ENCODE measurements at regions not wholly inside any gene's neighbourhood (a gene's known extent, or its start where the extent isn't known, plus 50 kb on each side); places are given as distances from the start of the nearest gene placed in this dataset.

GRCh38 chr5:167104351-167104750, 1187.1 kb upstream of the WWC1 start (continued):
- TF ChIP-seq WRNIP1 (IDR thresholded peaks at IDR 0.05; ENCODE audit: borderline replicate concordance, low read depth, low read length): no peak
- TF ChIP-seq CBX3 (IDR thresholded peaks at IDR 0.05; ENCODE audit: borderline replicate concordance, low read depth): no peak

- POLR2A ChIA-PET: no interaction called here
- no peaks in the 10 kb centered on the region for H3K79me2 ChIP-seq (ENCODE audit: control insufficient read depth, insufficient read depth, low read length)
- H2AFZ ChIP-seq (ENCODE audit: control insufficient read depth, low read depth, low read length): no peak overlapping the region
- SMC1A ChIA-PET (ENCODE audit: uncharacterized antibody, unreplicated experiment): no interaction called here
- no peaks in the 10 kb centered on the region for H3K27me3 ChIP-seq (replicated peaks in 1 of 2; ENCODE audit: control insufficient read depth in 2 of 2, insufficient read depth in 2 of 2, low read length in 1 of 2)
- H3K4me3 ChIP-seq: no peak overlapping the region
- intact Hi-C loops (cut with micrococcal nuclease; ENCODE audit: unreplicated experiment): no loop called here
- H3K9me3 ChIP-seq (replicated peaks; ENCODE audit: control insufficient read depth, insufficient read depth, low read length): no peaks in the 10 kb centered on the region
- H3K27ac ChIP-seq (ENCODE audit: control insufficient read depth, insufficient read depth): no peak overlapping the region
- FAIRE-seq (no peak), DNase-seq (ENCODE audit: low read depth, low spot score) (no peak), ATAC-seq (no peak)
- no peaks in the 10 kb centered on the region for H4K20me1 ChIP-seq (ENCODE audit: control insufficient read depth, insufficient read depth)
- H3K36me3 ChIP-seq (ENCODE audit: control insufficient read depth in 2 of 2, insufficient read depth in 2 of 2, low read length in 1 of 2): no peaks in the 10 kb centered on the region
- CTCF ChIA-PET: no interaction called here
- H3K4me1 ChIP-seq (ENCODE audit: control insufficient read depth, insufficient read depth, low read length): no peaks in the 10 kb centered on the region
- H3K9ac ChIP-seq (ENCODE audit: control insufficient read depth, insufficient read depth, low read length): no peak overlapping the region
- in situ Hi-C loops (cut with MboI): no loop called here
- WGBS (ENCODE audit: insufficient coverage, insufficient replicate concordance, low lambda C conversion rate, missing lambda C conversion rate): 30% methylated on average over 2 of the region's 2 CpGs
- RAD21 ChIA-PET (ENCODE audit: unreplicated experiment): no interaction called here
- no peak overlapping the region for H3K4me2 ChIP-seq (ENCODE audit: control insufficient read depth, insufficient read depth)
- no TSS peak for BruUV-seq (replicated peaks)
- no peak for TF ChIP-seq ZNF687 (IDR thresholded peaks at IDR 0.05)
- TF ChIP-seq NRF1 (conservative IDR thresholded peaks at IDR 0.05; ENCODE audit: low read depth, low read length): no peak
- TF ChIP-seq SREBF1 (IDR thresholded peaks at IDR 0.05; ENCODE audit: low read length): no peak
- TF ChIP-seq, protein P1, sequence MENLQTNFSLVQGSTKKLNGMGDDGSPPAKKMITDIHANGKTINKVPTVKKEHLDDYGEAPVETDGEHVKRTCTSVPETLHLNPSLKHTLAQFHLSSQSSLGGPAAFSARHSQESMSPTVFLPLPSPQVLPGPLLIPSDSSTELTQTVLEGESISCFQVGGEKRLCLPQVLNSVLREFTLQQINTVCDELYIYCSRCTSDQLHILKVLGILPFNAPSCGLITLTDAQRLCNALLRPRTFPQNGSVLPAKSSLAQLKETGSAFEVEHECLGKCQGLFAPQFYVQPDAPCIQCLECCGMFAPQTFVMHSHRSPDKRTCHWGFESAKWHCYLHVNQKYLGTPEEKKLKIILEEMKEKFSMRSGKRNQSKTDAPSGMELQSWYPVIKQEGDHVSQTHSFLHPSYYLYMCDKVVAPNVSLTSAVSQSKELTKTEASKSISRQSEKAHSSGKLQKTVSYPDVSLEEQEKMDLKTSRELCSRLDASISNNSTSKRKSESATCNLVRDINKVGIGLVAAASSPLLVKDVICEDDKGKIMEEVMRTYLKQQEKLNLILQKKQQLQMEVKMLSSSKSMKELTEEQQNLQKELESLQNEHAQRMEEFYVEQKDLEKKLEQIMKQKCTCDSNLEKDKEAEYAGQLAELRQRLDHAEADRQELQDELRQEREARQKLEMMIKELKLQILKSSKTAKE (IDR thresholded peaks at IDR 0.05; ENCODE audit: low read depth, poor library complexity, severe bottlenecking): no peak
- no peak for TF ChIP-seq LARP7 (IDR thresholded peaks at IDR 0.05)
- no peak for TF ChIP-seq CBFB (IDR thresholded peaks at IDR 0.05; ENCODE audit: low read depth)
- no peak for TF ChIP-seq NFXL1 (IDR thresholded peaks at IDR 0.05; ENCODE audit: borderline replicate concordance)
- no peak for TF ChIP-seq ZNF592 (IDR thresholded peaks at IDR 0.05)
- no peak for TF ChIP-seq CREB1 (IDR thresholded peaks at IDR 0.05; ENCODE audit: low read depth)
- TF ChIP-seq ZNF622 (IDR thresholded peaks at IDR 0.05): no peak
- TF ChIP-seq NR2C1 (IDR thresholded peaks at IDR 0.05): no peak
- TF ChIP-seq MTA3 (IDR thresholded peaks at IDR 0.05; ENCODE audit: borderline replicate concordance, low read length): no peak
Measured at GRCh38 chr5:167105941-167106340, 1185.5 kb upstream of the WWC1 start.

Data from GM12878 (cell line).